ENCODE measurements at regions not wholly inside any gene's neighbourhood (a gene's known extent, or its start where the extent isn't known, plus 50 kb on each side); places are given as distances from the start of the nearest gene placed in this dataset.

DNA sequence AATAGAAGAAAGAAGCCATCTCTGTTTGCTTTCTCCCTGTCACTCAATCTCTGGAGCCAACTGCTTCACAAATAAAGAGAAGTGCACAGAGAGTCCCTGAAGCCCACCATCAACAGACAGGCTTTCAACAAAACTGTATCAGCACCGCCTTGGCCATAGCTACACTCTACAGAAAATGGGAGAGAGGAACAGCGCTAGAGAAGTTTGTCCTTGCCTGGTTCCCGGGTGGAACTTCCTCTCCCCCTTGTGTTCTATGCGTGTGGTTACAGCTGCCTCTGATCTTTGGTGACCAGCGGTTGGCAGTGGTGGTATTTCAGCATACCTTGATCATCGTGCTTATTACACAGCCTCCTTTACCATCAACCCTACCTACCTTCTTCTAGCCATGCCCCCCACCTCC is 91.4 kb upstream of the CCL2 start:
- TF ChIP-seq POLR2A (IDR thresholded peaks at IDR 0.05): no peak
- no peak for TF ChIP-seq EP300 (IDR thresholded peaks at IDR 0.05)
